K562 (cell line): ENCODE measurements at regions not wholly inside any gene's neighbourhood (a gene's known extent, or its start where the extent isn't known, plus 50 kb on each side); places are given as distances from the start of the nearest gene placed in this dataset.

Experiments used
- ATAC-seq: fragments of 200-7000 bp; cut with Tn5 transposase; 3 replicates; pipeline ENCODE4 v1.9.1; 2020; ENCODE audit warnings: moderate library complexity
- BruUV-seq: library from RNA; stranded (reverse); fragments of 400-500 nt; replicated peaks from 2 replicates; lab custom pipeline; 2021; lab: Mats Ljungman, UMichigan
- CTCF ChIA-PET: fragments of 300-600 bp; formaldehyde crosslinking; extraction: SDS; loops from one replicate; lab custom pipeline; 2021; ENCODE audit warnings: low intra/inter-chr PET ratio; lab: Yijun Ruan, JAX
- POLR2A ChIA-PET: fragments of 300-600, 350-650 bp; sonication (Branson Sonifier 250); formaldehyde crosslinking; extraction: SDS; loops from one replicate; lab custom pipeline; 2021; ENCODE audit warnings: antibody characterized with exemption, inconsistent platforms; lab: Yijun Ruan, JAX
- DNase-seq, 4 experiments: peaks; one replicate each; pipeline versions ENCODE4 v3.0.0 to v3.0.0-alpha.2; 2011 to 2018; ENCODE audit warnings: low spot score in 3 of 4, mixed read lengths in 3 of 4; ENCODE audit errors: extremely low read depth in 1 of 4
- FAIRE-seq: peaks from 2 replicates; lab custom pipeline; 2011; peaks lifted over from hg19 to GRCh38; lab: Jason Lieb, UNC
- H2AFZ ChIP-seq: 2 replicates; pipeline ENCODE4 v1.6.0; 2011; ENCODE audit warnings: low read depth, low read length, control low read depth, inconsistent platforms
- H3K27ac ChIP-seq: fragments of 200-600 bp; 3 replicates; pipeline ENCODE4 v1.8.0; 2011; ENCODE audit warnings: low read depth, mild to moderate bottlenecking, control low read depth, inconsistent platforms, low read length, moderate library complexity, mixed read lengths; ENCODE audit errors: extremely low read depth
- H3K27me3 ChIP-seq, 2 experiments: fragments of 300-600 bp in 1 of 2; 2 replicates in 1 of 2; 3 replicates in 1 of 2; pipeline versions ENCODE4 v1.6.0 to v1.8.0; 2011; ENCODE audit warnings: inconsistent platforms in 2 of 2, low read length in 2 of 2, mild to moderate bottlenecking in 1 of 2, mixed read lengths in 1 of 2, moderate library complexity in 1 of 2; ENCODE audit not compliant: control insufficient read depth in 2 of 2, insufficient read depth in 2 of 2
- H3K36me3 ChIP-seq: fragments of 300-600 bp; 3 replicates; pipeline ENCODE4 v1.8.0; 2011; ENCODE audit warnings: mild to moderate bottlenecking, low read length, inconsistent platforms; ENCODE audit not compliant: control insufficient read depth, insufficient read depth
- H3K4me1 ChIP-seq, 2 experiments: fragments of 200-600 bp in 1 of 2; replicated peaks in 1 of 2; 2 replicates in 1 of 2; 3 replicates in 1 of 2; pipeline versions ENCODE4 v1.5.1 to v1.8.0; 2011; ENCODE audit warnings: inconsistent platforms in 2 of 2, low read length in 2 of 2, mild to moderate bottlenecking in 1 of 2, mixed read lengths in 1 of 2, moderate library complexity in 1 of 2; ENCODE audit not compliant: control insufficient read depth in 2 of 2, insufficient read depth in 2 of 2
- H3K4me2 ChIP-seq: 2 replicates; pipeline ENCODE4 v1.6.1; 2011; ENCODE audit warnings: low read length, control low read depth, inconsistent platforms, mixed read lengths; ENCODE audit not compliant: insufficient read depth
- H3K4me3 ChIP-seq: fragments of 200-600 bp; sonication (generic), shearing (Covaris generic); 2 replicates; pipeline ENCODE4 v1.5.1; 2016; ENCODE audit warnings: control low read depth, inconsistent platforms
- H3K79me2 ChIP-seq: fragments of 200-600 bp; 3 replicates; pipeline ENCODE4 v1.8.0; 2011; ENCODE audit warnings: low read length, inconsistent platforms; ENCODE audit not compliant: control insufficient read depth, insufficient read depth
- H3K9ac ChIP-seq, 2 experiments: 2 replicates each; pipeline versions ENCODE4 v1.6.0 to v1.6.1; 2011; ENCODE audit warnings: low read depth in 2 of 2, low read length in 2 of 2, control low read depth in 1 of 2, inconsistent platforms in 1 of 2, mild to moderate bottlenecking in 1 of 2, mixed read lengths in 1 of 2; ENCODE audit not compliant: insufficient read depth in 1 of 2
- H3K9me1 ChIP-seq: one replicate; pipeline ENCODE4 v1.6.0; 2011; ENCODE audit warnings: inconsistent platforms, mild to moderate bottlenecking, low read length, moderate library complexity; ENCODE audit not compliant: control insufficient read depth, insufficient read depth
- H3K9me3 ChIP-seq: replicated peaks from 2 replicates; pipeline ENCODE4 v1.5.1; 2011; ENCODE audit warnings: low read depth, low read length, inconsistent platforms; ENCODE audit not compliant: control insufficient read depth, insufficient read depth
- H4K20me1 ChIP-seq: replicated peaks from 2 replicates; pipeline ENCODE4 v1.6.1; 2011; ENCODE audit warnings: low read length, inconsistent platforms, mixed read lengths; ENCODE audit not compliant: control insufficient read depth, insufficient read depth
- CEBPB ChIP-seq: fragments of 450-650 bp; IDR thresholded peaks from 2 replicates; pipeline ENCODE4 v1.6.1; 2016; ENCODE audit warnings: missing genetic modification characterization, missing compliant biosample characterization
- HIVEP1 ChIP-seq: fragments of 250-450 bp; sonication (Bioruptor Pico); IDR thresholded peaks from 2 replicates; pipeline ENCODE4 v1.4.0; 2020; ENCODE audit warnings: mild to moderate bottlenecking
- POLR2H ChIP-seq: IDR thresholded peaks from 2 replicates; pipeline ENCODE4 v1.6.1; 2016; ENCODE audit warnings: missing genetic modification characterization, low read depth, mild to moderate bottlenecking, control low read depth, missing compliant biosample characterization, moderate library complexity
- TFE3 ChIP-seq: fragments of 450-650 bp; formaldehyde crosslinking; IDR thresholded peaks from 2 replicates; pipeline ENCODE4 v1.4.0; 2020; ENCODE audit warnings: mild to moderate bottlenecking, mixed read lengths
- ZNF12 ChIP-seq: sonication (generic); formaldehyde crosslinking; IDR thresholded peaks from 2 replicates; pipeline ENCODE4 v1.4.0; 2020; ENCODE audit warnings: mild to moderate bottlenecking, missing genetic modification reagents
- WGBS: fragments of 100-300 bp; shearing (Covaris generic); methylation state at CpG from one replicate; pipeline ENCODE4 v1.1.6; 2016; ENCODE audit warnings: low coverage, mixed read lengths; ENCODE audit not compliant: insufficient coverage; ENCODE audit errors: missing lambda C conversion rate; 5-methylcytosine and 5-hydroxymethylcytosine counted together
- in situ Hi-C: fragments of 300-500 bp; cut with MboI; formaldehyde crosslinking; loops from 4 replicates; pipeline ENCODE4 v1.15.0; 2018; ENCODE audit warnings: inconsistent platforms, mixed read lengths
- intact Hi-C: fragments of 100-400 bp; cut with micrococcal nuclease; formaldehyde crosslinking; loops from 2 replicates; pipeline ENCODE4 v1.14.2; 2022

GRCh38 chr19:31555634-31556215, 206.5 kb upstream of the TSHZ3 start:
- FAIRE-seq (no peak), ATAC-seq (no peak), DNase-seq (no peak)
- Histone ChIP-seq H3K4me3 (no peak overlapping the region), H3K36me3 (no peaks in the 10 kb centered on the region), H3K9me3 (no peaks in the 10 kb centered on the region), H3K9ac (no peak overlapping the region), H2AFZ (no peak overlapping the region), H3K4me1 (no peaks in the 10 kb centered on the region; a peak in 1 of 5 replicates), H3K27me3 (peaks cover 0 to 6% of the 10 kb centered on the region in 2 experiments; a peak in 2 of 5 replicates), H3K79me2 (no peaks in the 10 kb centered on the region), H4K20me1 (no peaks in the 10 kb centered on the region), H3K9me1 (peaks cover 3% of the 10 kb centered on the region), H3K4me2 (no peak overlapping the region), H3K27ac (no peak overlapping the region)
- ChIA-PET POLR2A (no interaction called here), CTCF (no interaction called here)
- TF ChIP-seq HIVEP1 (no peak), CEBPB (no peak), TFE3 (CRISPR knock-in tag) (0 out of 2 replicates have a peak, but pooled peaks have one; percentile 12)
- BruUV-seq, result no TSS peak
- intact Hi-C loops, result no loop called here
- WGBS, result 3% methylated on average over 7 of the region's 8 CpGs
- in situ Hi-C loops, result no loop called here

- no peak overlapping the region for H2AFZ ChIP-seq
- DNase-seq (no peak), FAIRE-seq (no peak), ATAC-seq (no peak)
- no TSS peak for BruUV-seq
- POLR2A ChIA-PET, result no interaction called here
- no peaks in the 10 kb centered on the region for H3K4me1 ChIP-seq
- no peaks in the 10 kb centered on the region for H3K79me2 ChIP-seq
- no peak overlapping the region for H3K4me2 ChIP-seq
- H3K27me3 ChIP-seq, result peaks cover 0 to 14% of the 10 kb centered on the region in 2 experiments; a peak in 2 of 5 replicates
- no peak overlapping the region for H3K4me3 ChIP-seq
- no peak overlapping the region for H3K27ac ChIP-seq
- intact Hi-C loops (no loop called here), in situ Hi-C loops (no loop called here)
- H3K9me3 ChIP-seq, result no peaks in the 10 kb centered on the region
- H4K20me1 ChIP-seq, result no peaks in the 10 kb centered on the region
- H3K9me1 ChIP-seq, result no peaks in the 10 kb centered on the region
- no peak overlapping the region for H3K9ac ChIP-seq
- WGBS, result 0% methylated on average over 3 of the region's 3 CpGs
- CTCF ChIA-PET, result no interaction called here
- peak; percentile 84 for TF ChIP-seq ZNF12 (CRISPR knock-in tag)
- TF ChIP-seq POLR2H, result no peak
- no peaks in the 10 kb centered on the region for H3K36me3 ChIP-seq
Measured at GRCh38 chr19:31559494-31559893, 210.3 kb upstream of the TSHZ3 start.
